Activated T-helper 1 cell treated with anti-CD3 and anti-CD28 coated beads, Interleukin-2, amount 50 U/mL, for 16 hours (primary cell): ENCODE measurements at regions not wholly inside any gene's neighbourhood (a gene's known extent, or its start where the extent isn't known, plus 50 kb on each side); places are given as distances from the start of the nearest gene placed in this dataset.

Experiments used
- DNase-seq, 2 donors: peaks; one replicate each; pipeline ENCODE4 v3.0.0-alpha.2; 2020; ENCODE audit warnings: low read depth in 1 of 2, low spot score in 1 of 2

GRCh38 chr3:107103786-107104185, 273.5 kb upstream of the CCDC54 start:
- DNase-seq = no peak

DNA sequence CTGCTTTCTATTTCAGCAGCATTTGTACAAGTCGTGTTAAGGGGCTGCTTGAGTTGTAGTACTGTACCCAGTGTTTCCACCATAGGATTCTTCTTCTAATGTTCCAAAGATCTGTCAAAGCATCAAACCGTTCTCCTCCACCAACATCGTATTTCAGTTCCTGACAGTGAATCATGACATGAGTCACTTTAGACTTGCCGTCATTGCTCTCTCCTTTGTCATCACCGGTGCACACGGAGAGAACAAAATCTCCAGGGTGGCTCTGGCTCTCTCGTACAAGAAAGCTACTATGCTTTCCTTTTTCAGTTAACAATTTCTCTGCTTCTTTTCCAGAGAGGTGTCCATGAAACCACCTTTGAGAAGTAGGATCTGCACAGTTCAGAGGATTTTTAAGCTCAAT, 270.9 kb upstream of the CCDC54 start:
- no peak for DNase-seq

DNA sequence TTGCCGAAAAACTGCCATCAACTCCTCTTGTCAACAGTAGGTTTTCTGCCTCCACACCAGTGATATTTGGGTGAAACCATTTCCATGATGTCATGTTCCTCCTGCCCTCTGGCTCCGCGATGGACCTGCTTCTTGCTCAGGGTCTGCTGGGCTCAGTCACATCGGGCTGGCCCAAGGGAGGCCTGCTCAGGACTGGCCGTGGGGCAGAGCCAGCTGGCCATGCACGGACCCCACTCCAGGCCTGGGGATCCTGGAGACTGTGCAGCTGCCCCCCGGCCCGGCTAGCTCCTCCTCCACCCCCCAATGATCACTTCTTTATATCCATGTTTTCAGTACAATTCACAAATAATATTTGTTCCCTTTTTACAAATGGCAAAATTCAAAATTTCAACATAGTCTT, 270.3 kb upstream of the CCDC54 start:
- no peak for DNase-seq

DNA sequence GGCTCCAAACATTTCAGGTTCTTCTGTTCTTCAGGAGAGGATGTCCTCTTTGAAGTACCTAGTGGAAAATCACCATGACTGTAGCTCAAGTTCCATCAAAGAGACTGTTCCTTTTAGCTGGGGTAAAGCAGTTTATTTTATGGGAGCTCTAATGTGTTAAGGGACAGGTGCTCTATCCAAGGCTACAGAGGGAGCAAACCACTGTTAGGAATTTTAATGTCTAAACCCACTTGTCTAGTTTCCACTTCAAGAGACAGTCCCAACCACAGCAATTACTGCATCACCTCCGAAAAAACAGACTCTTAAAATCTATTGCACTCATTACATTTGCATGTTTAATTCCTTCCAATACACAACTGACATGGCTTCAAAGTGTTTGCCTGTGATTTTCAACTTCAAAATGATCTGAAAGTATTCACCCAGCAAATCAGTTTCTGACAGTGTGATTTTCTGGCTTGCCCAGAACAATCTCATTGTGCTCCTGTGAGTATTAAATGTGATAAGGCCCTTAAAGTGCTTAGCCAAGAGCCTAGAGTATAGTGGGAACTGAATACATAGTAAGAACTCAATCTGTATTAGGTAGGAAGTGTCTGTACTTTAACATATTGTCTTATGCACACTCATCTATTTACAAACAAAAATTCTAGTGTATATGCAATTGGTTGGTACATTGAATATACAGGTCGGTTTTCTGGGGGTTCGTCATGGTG, 266.5 kb upstream of the CCDC54 start:
- DNase-seq = no peak

DNA sequence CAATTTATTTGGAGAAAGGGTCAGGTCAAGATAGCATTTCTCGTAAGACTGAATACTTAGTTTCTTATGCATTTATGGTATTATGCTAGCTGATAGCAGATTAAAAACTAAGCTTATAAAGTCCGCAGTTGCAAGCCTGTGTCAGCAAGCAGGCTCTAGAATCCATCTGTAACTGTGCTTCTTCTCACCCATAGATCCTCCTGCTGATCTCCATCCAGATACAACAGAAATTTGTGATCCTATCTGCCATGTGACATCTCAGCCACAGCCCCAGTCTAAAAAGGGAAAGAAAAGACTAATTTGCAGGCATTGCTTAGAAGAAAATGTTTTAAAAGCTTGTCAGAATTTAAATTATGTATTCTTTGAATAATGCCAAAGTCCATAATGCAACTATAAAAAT, 265.4 kb upstream of the CCDC54 start:
- DNase-seq = no peak

- DNase-seq = no peak
Measured at GRCh38 chr3:107112356-107112755, 264.9 kb upstream of the CCDC54 start.

GRCh38 chr3:107116251-107116650, 261.0 kb upstream of the CCDC54 start:
- DNase-seq = no peak

GRCh38 chr3:107117156-107117555, 260.1 kb upstream of the CCDC54 start:
- no peak for DNase-seq

DNA sequence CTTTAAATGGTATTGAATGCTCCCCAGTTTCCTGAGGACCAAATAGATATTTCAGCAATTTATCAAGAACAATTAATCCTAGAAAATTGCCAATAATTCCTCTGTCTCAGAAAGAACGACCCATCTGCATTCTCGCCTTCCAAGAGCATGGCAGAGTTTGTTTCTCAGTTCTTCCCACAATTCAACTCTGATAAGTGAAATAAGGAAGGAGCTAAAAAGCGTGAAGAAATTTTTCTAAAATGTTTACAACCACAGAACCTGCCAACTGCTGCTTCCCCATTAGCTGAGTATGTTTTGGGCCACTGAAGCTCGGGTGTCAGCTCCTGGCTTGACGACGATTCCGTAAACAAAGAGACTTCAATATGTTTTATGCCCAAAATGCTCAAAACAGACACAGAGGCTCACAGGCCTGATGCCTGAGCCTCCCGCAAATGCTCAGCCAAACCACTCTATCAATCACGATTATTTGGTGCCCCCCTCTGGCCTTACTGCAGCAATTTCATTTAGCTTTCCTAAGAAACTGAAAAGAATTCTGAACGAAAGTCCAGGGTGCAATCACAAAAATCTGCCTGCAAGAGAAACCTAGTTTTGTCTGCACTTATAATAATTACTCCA, 259.2 kb upstream of the CCDC54 start:
- no peak for DNase-seq

GRCh38 chr3:107124885-107125284, 252.4 kb upstream of the CCDC54 start:
- DNase-seq = no peak

DNA sequence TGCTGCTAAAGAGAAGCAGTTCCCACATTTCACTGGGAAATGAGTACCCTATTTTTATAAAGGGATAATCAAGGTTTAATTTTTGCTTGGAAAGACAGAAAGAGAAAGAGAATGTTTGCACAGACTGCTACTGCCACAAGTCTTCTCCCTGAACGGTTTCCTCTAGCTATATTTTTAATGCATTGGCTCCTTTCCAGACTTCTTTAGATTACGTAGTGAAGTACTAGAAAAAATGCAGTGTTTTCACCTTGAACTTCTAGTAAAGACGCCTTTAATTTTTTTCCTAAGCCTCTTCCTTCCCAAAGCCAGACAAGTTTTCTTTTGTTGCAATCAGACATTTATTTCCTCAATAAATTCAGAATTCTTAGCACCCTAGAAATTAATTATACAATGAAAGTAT, 248.3 kb upstream of the CCDC54 start:
- no peak for DNase-seq

GRCh38 chr3:107130089-107130700, 247.0 kb upstream of the CCDC54 start:
- no peak for DNase-seq

- DNase-seq = no peak
Measured at GRCh38 chr3:107132674-107133073, 244.6 kb upstream of the CCDC54 start.

- DNase-seq = no peak
Measured at GRCh38 chr3:107133891-107134290, 243.3 kb upstream of the CCDC54 start.

GRCh38 chr3:107142171-107142570, 235.1 kb upstream of the CCDC54 start:
- DNase-seq = no peak

DNA sequence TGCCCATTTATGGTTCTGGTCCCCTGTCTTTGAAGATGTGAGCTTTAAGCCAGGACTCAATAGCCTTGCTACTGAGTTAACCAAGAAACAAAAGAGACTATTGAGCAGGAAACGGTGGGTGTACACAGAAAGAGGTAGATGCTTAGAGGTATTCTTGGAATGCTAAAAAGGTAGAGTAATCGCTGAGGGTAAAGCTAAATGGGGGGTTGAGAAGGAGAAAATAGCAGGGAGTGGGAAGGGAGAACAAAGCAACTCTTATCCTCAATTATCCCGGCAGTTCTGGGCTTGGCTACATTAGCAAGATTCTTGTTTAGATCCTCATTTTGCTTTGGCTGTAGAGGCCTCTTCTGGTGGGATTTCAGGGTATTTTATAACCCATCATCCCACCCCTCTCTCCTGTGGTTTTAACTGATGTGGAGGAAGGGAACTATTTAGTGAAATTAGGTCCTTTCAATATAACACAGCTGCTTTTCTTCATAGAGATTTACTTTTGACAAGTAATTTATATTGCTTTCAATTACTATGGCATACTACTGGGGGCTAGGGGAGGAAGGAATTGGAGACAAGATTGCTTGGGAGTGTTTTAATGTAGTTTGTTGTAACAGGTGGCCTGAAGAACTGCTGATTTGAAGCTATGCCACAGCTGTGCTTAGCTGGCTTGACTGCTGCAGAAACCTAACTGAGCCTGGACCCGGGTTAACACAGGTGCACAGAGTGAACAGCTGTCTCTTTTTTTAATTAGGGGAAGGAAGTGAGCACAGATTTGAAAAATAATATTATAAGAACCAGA, 234.3 kb upstream of the CCDC54 start:
- no peak for DNase-seq

DNA sequence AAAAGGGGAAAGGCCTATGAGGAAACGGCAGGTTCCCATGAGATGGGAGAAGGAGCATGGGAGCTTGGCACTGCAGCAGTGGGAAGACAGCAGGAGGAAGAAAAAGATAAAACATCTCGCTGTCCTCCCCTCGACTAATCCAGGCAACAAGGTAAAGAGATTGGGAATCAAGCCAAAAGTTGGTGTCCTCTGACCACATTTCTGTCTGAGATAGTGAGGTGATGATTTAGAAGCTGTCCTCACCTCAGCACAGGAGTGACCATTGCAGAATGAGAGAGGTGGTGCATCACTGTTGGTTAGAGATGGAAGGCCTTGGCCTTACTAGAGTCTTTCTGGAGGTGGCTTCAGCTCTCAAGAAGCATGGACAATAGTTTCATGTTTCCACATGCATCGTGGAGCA, 226.6 kb upstream of the CCDC54 start:
- DNase-seq = no peak

GRCh38 chr3:107153981-107154380, 223.3 kb upstream of the CCDC54 start:
- DNase-seq = no peak

DNA sequence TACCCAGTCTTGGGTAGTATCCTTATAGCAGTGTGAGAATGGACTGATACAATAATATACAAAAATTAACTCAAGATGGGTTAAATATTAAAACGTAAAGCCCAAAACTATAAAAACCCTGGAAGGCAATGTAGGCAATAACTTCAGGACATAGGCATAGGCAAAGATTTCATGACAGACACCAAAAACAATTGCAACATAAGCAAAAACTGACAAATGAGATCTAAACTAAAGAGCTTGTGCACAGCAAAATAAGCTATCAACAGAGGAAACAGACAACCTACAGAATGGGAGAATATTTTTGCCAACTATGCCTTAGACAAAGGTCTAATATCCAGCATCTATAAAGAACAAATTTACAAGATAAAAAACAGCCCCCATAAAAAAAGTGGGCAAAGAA, 204.8 kb upstream of the CCDC54 start:
- DNase-seq = no peak

- no peak for DNase-seq
Measured at GRCh38 chr3:107184375-107184774, 192.9 kb upstream of the CCDC54 start.

- no peak for DNase-seq
Measured at GRCh38 chr3:107188262-107188661, 189.0 kb upstream of the CCDC54 start.
